B cell (primary cell): ENCODE measurements at regions not wholly inside any gene's neighbourhood (a gene's known extent, or its start where the extent isn't known, plus 50 kb on each side); places are given as distances from the start of the nearest gene placed in this dataset.

ENCODE experiments used
- ATAC-seq: fragments of 200-7000 bp; cut with Tn5 transposase; one replicate; pipeline ENCODE4 v1.10.0; 2021; ENCODE audit warnings: low read depth, mild to moderate bottlenecking, moderate number of reproducible peaks, moderate library complexity
- CTCF ChIA-PET: fragments of 350-600 bp; sonication (Branson Sonifier 250); formaldehyde crosslinking; loops from one replicate; lab custom pipeline; 2021; ENCODE audit warnings: antibody characterized with exemption, inconsistent platforms; lab: Charles Lee
- POLR2A ChIA-PET: fragments of 350-600 bp; sonication (Branson Sonifier 250); formaldehyde crosslinking; loops from one replicate; lab custom pipeline; 2021; ENCODE audit warnings: antibody characterized with exemption; lab: Charles Lee
- DNase-seq: peaks from one replicate; pipeline ENCODE4 v3.0.0; 2013
- H2AFZ ChIP-seq: 2 replicates; pipeline ENCODE4 v1.6.1; 2012; ENCODE audit warnings: mild to moderate bottlenecking, low read depth, low read length; ENCODE audit not compliant: insufficient read depth, poor library complexity, severe bottlenecking
- H3K27ac ChIP-seq, 2 donors: 1 replicate in 1 of 2; 2 replicates in 1 of 2; pipeline ENCODE4 v1.5.1; 2012 to 2013; ENCODE audit warnings: low read length in 2 of 2, mild to moderate bottlenecking in 2 of 2, moderate library complexity in 1 of 2
- H3K27me3 ChIP-seq, 4 experiments: fragments of 200-600 bp in 1 of 4; sonication (generic) in 1 of 4; replicated peaks in 1 of 4; 1 replicate in 2 of 4; 2 replicates in 2 of 4; pipeline versions ENCODE4 v1.6.1 to v1.7.0; 2013 to 2016; ENCODE audit warnings: low read length in 3 of 4, mild to moderate bottlenecking in 2 of 4, mixed read lengths in 1 of 4, moderate library complexity in 1 of 4; ENCODE audit not compliant: insufficient read depth in 4 of 4, control insufficient read depth in 3 of 4; ENCODE audit errors: control extremely low read depth in 1 of 4
- H3K36me3 ChIP-seq, 2 experiments: replicated peaks in 1 of 2; 1 replicate in 1 of 2; 2 replicates in 1 of 2; pipeline versions ENCODE4 v1.6.1 to v1.7.1; 2013; ENCODE audit warnings: low read length in 1 of 2; ENCODE audit not compliant: insufficient read depth in 2 of 2, control insufficient read depth in 1 of 2; ENCODE audit errors: control extremely low read depth in 1 of 2, extremely low read depth in 1 of 2
- H3K4me1 ChIP-seq, 2 donors: fragments of 200-600 bp in 1 of 2; sonication (generic) in 1 of 2; 1 replicate in 1 of 2; 2 replicates in 1 of 2; pipeline versions ENCODE4 v1.5.1 to v1.6.1; 2013 to 2017; ENCODE audit warnings: low read length in 2 of 2; ENCODE audit not compliant: control insufficient read depth in 2 of 2, insufficient read depth in 2 of 2
- H3K4me2 ChIP-seq: replicated peaks from 2 replicates; pipeline ENCODE3; 2012; ENCODE audit warnings: mild to moderate bottlenecking, low read depth, low read length; ENCODE audit not compliant: poor library complexity, severe bottlenecking
- H3K4me3 ChIP-seq, 5 experiments: fragments of 200-600 bp in 1 of 5; sonication (generic) in 1 of 5; 1 replicate in 3 of 5; 2 replicates in 2 of 5; pipeline versions ENCODE4 v1.5.1 to v1.7.0; 2011 to 2016; ENCODE audit warnings: low read length in 4 of 5, mild to moderate bottlenecking in 4 of 5, low read depth in 2 of 5, control low read depth in 1 of 5, moderate library complexity in 1 of 5; ENCODE audit not compliant: insufficient read depth in 1 of 5; ENCODE audit errors: control extremely low read depth in 1 of 5, extremely low read depth in 1 of 5
- H3K79me2 ChIP-seq: fragments of 200-600 bp; sonication (generic); one replicate; pipeline ENCODE4 v1.6.0; 2016; ENCODE audit warnings: low read length; ENCODE audit not compliant: control insufficient read depth, insufficient read depth
- H3K9ac ChIP-seq: fragments of 200-600 bp; sonication (generic); 2 replicates; pipeline ENCODE4 v1.6.1; 2017; ENCODE audit warnings: mild to moderate bottlenecking, low read length, moderate library complexity
- H3K9me3 ChIP-seq, 3 donors: one replicate each; pipeline versions ENCODE4 v1.6.1 to v1.7.1; 2013; ENCODE audit warnings: low read length in 2 of 3; ENCODE audit not compliant: control insufficient read depth in 2 of 3, insufficient read depth in 1 of 3; ENCODE audit errors: control extremely low read depth in 1 of 3
- H4K20me1 ChIP-seq: 2 replicates; pipeline ENCODE4 v1.6.0; 2012; ENCODE audit warnings: mild to moderate bottlenecking, low read length; ENCODE audit not compliant: insufficient read depth, control insufficient read depth, poor library complexity, severe bottlenecking
- H3K27ac Mint-ChIP-seq: one replicate; pipeline ENCODE4 v1.8.0; 2021; ENCODE audit warnings: mixed read lengths
- H3K27me3 Mint-ChIP-seq: one replicate; pipeline ENCODE4 v1.8.0; 2021; ENCODE audit warnings: mixed read lengths
- H3K4me1 Mint-ChIP-seq: one replicate; pipeline ENCODE4 v1.8.0; 2021; ENCODE audit warnings: mixed read lengths
- H3K4me3 Mint-ChIP-seq: one replicate; pipeline ENCODE4 v1.8.0; 2021; ENCODE audit warnings: mixed read lengths
- H3K9me3 Mint-ChIP-seq: one replicate; pipeline ENCODE4 v1.8.0; 2022; ENCODE audit warnings: mixed read lengths; ENCODE audit not compliant: insufficient read depth
- EZH2 ChIP-seq: IDR thresholded peaks from 2 replicates; pipeline ENCODE4 v1.6.1; 2012; ENCODE audit warnings: borderline replicate concordance, low read depth, mild to moderate bottlenecking, moderate library complexity, low read length; ENCODE audit not compliant: insufficient read depth, poor library complexity, severe bottlenecking
- WGBS: methylation state at CpG from one replicate; pipeline ENCODE4 v1.1.5; 2013; ENCODE audit warnings: missing lambda C conversion rate; ENCODE audit not compliant: insufficient coverage; 5-methylcytosine and 5-hydroxymethylcytosine counted together
- intact Hi-C: fragments of 100-400 bp; cut with micrococcal nuclease; formaldehyde crosslinking; loops from one replicate; pipeline ENCODE4 v1.10.0; 2022
- TF ChIP-seq, protein P1 (sequence below): fragments of 200-600 bp; IDR thresholded peaks from one replicate; pipeline ENCODE4 v1.8.0; 2022; ENCODE audit warnings: antibody characterized with exemption, mild to moderate bottlenecking

DNA sequence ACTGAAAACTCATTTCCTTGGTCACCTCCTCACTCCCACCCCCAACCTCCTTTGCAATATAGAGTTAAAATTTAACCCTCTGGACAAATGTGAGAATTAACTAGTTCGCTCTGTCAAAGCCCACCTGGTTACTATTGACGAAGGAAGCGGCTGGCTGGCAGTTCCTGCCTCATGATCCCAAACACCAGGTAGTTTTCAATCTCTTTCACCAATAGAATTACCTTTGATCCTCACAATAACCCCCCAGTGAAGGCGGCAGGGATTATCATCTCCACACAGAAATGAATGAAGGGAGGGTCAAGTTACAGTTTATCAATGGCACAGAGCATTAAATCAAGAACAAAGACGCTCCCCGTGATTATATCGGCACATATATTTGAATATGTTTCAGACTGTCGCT lies 65.7 kb upstream of the TTC29 start:
- Mint-ChIP-seq H3K4me3 (no peak overlapping the region), H3K9me3 (no peaks in the 10 kb centered on the region), H3K27ac (no peak overlapping the region), H3K27me3 (peaks cover 5% of the 10 kb centered on the region), H3K4me1 (no peaks in the 10 kb centered on the region)
- no peaks in the 10 kb centered on the region for H3K79me2 ChIP-seq
- ATAC-seq = no peak
- no peaks in the 10 kb centered on the region for H3K36me3 ChIP-seq
- 93% methylated on average over 2 of the region's 8 CpGs for WGBS
- no peak overlapping the region for H3K4me3 ChIP-seq
- no peak overlapping the region for H2AFZ ChIP-seq
- H3K9me3 ChIP-seq = no peaks in the 10 kb centered on the region
- POLR2A ChIA-PET = no interaction called here
- H3K27ac ChIP-seq = no peak overlapping the region
- intact Hi-C loops = no loop called here
- H3K9ac ChIP-seq = no peak overlapping the region
- no peak overlapping the region for H3K4me2 ChIP-seq
- TF ChIP-seq, protein P1, sequence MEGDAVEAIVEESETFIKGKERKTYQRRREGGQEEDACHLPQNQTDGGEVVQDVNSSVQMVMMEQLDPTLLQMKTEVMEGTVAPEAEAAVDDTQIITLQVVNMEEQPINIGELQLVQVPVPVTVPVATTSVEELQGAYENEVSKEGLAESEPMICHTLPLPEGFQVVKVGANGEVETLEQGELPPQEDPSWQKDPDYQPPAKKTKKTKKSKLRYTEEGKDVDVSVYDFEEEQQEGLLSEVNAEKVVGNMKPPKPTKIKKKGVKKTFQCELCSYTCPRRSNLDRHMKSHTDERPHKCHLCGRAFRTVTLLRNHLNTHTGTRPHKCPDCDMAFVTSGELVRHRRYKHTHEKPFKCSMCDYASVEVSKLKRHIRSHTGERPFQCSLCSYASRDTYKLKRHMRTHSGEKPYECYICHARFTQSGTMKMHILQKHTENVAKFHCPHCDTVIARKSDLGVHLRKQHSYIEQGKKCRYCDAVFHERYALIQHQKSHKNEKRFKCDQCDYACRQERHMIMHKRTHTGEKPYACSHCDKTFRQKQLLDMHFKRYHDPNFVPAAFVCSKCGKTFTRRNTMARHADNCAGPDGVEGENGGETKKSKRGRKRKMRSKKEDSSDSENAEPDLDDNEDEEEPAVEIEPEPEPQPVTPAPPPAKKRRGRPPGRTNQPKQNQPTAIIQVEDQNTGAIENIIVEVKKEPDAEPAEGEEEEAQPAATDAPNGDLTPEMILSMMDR = no peak
- no peak for TF ChIP-seq EZH2
- no peaks in the 10 kb centered on the region for H3K4me1 ChIP-seq
- DNase-seq = no peak
- CTCF ChIA-PET = interaction anchor here (1.8 kb wide), 1 partner anchor 86 kb away, joined by 7 read pairs; no protein-coding TSS in a partner anchor
- H3K27me3 ChIP-seq = no peaks in the 10 kb centered on the region
- no peaks in the 10 kb centered on the region for H4K20me1 ChIP-seq

- no peak overlapping the region for H2AFZ ChIP-seq
- Mint-ChIP-seq H3K4me3 (no peak overlapping the region), H3K9me3 (no peaks in the 10 kb centered on the region), H3K4me1 (no peaks in the 10 kb centered on the region), H3K27me3 (peaks cover 5% of the 10 kb centered on the region), H3K27ac (no peak overlapping the region)
- 54% methylated on average over 1 of the region's 5 CpGs for WGBS
- ChIA-PET POLR2A (no interaction called here), CTCF (interaction anchor here (1.8 kb wide), 1 partner anchor 85 kb away, joined by 7 read pairs; no protein-coding TSS in a partner anchor)
- no peak for TF ChIP-seq EZH2
- TF ChIP-seq, protein P1 = no peak
- no peak overlapping the region for H3K9ac ChIP-seq
- H3K36me3 ChIP-seq = no peaks in the 10 kb centered on the region
- no peak overlapping the region for H3K4me3 ChIP-seq
- no peaks in the 10 kb centered on the region for H3K79me2 ChIP-seq
- intact Hi-C loops = no loop called here
- ATAC-seq (no peak), DNase-seq (no peak)
- H3K9me3 ChIP-seq = no peaks in the 10 kb centered on the region
- no peaks in the 10 kb centered on the region for H4K20me1 ChIP-seq
- H3K27ac ChIP-seq = no peak overlapping the region
- no peaks in the 10 kb centered on the region for H3K4me1 ChIP-seq
- H3K4me2 ChIP-seq = no peak overlapping the region
- no peaks in the 10 kb centered on the region for H3K27me3 ChIP-seq
These were observed 66.5 kb upstream of the TTC29 start for GRCh38 chr4:147012059-147012707.
